HG02885 (cell line): ENCODE measurements at regions not wholly inside any gene's neighbourhood (a gene's known extent, or its start where the extent isn't known, plus 50 kb on each side); places are given as distances from the start of the nearest gene placed in this dataset.

Source experiments
- ATAC-seq: cut with Tn5 transposase; IDR thresholded peaks from one replicate; pipeline ENCODE4 v1.9.1; 2021; ENCODE audit warnings: mild to moderate bottlenecking; ENCODE audit not compliant: unreplicated experiment, poor library complexity

DNA sequence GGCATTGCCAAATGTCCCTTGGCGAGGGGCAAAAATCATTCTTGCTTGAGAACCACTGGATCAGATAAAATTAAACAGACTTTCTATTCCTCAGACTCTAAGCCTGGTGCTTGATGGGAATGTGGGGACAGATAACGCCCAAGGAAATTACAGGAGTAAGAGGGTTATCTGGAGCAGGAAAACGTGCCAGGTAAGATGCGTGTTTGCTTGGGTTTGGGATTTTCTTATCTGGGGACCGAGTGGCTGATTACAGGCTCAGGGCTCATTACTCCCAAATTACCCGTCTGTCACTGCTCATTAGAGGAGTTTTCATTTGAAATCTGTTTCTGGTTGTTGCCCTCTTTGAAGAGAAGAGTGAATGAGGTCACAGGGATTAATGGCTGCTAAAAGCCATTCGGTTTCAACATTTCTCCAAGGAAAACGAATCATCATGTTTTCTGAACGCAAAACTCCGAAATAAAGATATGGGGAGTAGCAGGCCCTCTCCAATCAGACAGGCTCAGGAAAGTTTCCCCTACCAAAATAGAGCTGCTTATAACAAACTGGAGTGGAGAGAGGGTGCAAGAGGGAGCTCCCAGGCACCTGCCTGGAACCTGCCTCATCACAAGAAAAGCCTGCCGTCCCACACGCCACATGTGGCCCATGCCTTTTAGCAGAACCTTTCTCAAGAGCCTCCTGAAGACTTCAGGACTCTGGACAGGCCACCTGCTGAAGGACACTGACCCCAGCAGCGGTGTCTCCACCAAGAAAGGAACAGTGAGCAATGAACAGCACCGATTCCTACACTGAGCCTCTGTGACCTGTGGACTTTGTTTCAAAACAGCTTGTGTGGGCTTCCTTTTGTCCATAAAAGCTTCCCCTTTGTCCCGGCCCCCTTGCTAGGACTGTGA is 136.4 kb downstream of the ICE1 start:
- no peak for ATAC-seq

DNA sequence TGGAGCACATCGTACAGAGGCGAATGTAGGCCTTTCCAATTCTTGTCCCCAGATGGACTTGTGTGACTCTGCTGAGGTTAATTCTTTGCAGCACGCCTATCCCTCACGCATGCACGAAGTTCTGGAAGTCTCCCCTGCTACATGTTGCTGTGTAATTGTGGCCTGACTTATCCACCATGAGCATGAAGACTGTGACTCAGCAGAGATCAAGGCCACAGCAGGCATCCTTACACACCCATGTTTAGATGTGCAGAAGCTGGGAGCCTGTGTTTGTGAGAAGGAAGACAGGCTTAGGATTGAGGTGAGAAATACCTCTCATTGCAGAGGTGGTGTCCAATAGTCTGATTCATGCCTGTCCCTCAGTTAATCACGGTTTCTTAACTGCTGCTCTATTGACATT is 135.6 kb downstream of the ICE1 start:
- no peak for ATAC-seq

DNA sequence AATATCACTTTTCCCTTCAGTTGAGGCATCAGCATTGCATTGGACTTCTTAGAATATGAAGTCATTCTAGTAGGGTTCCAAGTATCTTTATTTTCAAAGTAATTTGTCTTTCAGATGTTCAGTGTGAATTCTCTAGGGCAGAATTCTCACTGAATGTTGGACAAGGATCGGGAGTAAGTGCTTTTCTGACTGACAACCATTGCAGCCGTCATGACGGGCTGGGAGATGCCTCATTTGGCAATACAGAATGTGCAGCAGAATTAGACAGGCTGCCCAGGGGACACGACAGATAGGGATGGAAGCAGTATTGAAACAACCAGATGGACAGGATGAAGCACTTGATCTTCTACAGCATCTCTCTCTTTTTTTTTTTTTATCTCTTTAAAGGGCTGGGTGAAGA is 129.0 kb downstream of the ICE1 start:
- no peak for ATAC-seq

DNA sequence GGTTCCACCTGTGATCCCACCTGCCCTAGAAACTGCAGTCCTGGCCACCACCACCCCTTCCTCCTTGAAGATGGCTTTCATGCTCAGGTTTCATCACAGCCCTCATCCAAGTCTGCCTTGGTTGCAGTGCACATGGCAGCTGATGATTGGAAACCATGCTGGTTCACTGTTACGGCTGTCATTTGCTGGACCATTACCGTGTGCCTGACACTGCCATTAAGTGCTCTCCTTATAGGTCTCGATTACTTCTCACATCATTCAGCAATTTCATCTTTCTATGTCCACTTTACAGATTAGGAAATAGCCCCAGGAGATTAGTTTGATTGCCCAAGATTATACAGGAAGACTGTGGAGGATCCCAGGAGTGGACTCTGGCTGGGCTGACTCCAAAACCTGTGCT is 123.9 kb downstream of the ICE1 start:
- no peak for ATAC-seq

GRCh38 chr5:5544094-5544663 is 121.7 kb downstream of the ICE1 start:
- no peak for ATAC-seq

- ATAC-seq: no peak
These were observed 120.2 kb downstream of the ICE1 start for GRCh38 chr5:5542654-5543053.

- ATAC-seq: no peak
These were observed 117.6 kb downstream of the ICE1 start for GRCh38 chr5:5540065-5540464.
